ENCODE measurements at regions not wholly inside any gene's neighbourhood (a gene's known extent, or its start where the extent isn't known, plus 50 kb on each side); places are given as distances from the start of the nearest gene placed in this dataset.

DNA sequence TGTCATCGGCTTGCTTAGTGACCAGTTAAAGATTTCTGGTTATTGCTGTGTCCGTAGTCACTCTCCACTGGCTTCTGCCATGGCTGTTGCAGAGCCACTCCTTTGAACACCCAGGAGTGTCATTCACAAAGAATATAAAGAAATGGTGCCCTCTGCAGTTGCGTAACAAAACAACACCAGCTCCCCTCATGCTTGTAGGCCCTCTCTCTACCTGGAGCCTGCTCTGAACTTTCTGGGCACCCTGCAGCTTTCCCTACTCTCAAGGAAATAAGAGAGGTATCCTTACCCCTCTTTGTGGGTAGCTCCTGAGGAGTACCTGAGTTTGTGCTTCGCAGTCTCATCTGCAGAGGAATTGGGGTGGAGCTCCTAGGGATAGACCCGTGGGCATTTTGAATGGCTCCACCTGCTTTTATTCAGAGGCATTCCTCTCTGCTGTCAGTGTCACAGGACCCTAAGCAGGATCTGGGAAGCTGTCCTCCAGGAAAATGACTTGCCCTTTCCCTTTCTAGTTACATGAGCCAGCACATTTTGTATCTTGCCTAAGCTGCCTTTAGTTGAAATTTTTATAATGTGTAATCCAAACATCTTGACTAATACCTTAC, 97.2 kb upstream of the TMEM260 start:
- H3K4me1 Mint-ChIP-seq, result no peaks in the 10 kb centered on the region
- H3K36me3 Mint-ChIP-seq (ENCODE audit: low read depth), result no peaks in the 10 kb centered on the region
- DNase-seq (ENCODE audit: low read depth, low spot score), result peak; percentile 16
- H3K9me3 Mint-ChIP-seq, result no peaks in the 10 kb centered on the region
- H3K27me3 Mint-ChIP-seq (ENCODE audit: low read depth), result no peaks in the 10 kb centered on the region
- peak; percentile 45 for TF ChIP-seq CTCF (conservative IDR thresholded peaks at IDR 0.05)
- H3K27ac Mint-ChIP-seq (ENCODE audit: unreplicated experiment), result no peak overlapping the region
- H3K4me3 Mint-ChIP-seq, result no peak overlapping the region

DNA sequence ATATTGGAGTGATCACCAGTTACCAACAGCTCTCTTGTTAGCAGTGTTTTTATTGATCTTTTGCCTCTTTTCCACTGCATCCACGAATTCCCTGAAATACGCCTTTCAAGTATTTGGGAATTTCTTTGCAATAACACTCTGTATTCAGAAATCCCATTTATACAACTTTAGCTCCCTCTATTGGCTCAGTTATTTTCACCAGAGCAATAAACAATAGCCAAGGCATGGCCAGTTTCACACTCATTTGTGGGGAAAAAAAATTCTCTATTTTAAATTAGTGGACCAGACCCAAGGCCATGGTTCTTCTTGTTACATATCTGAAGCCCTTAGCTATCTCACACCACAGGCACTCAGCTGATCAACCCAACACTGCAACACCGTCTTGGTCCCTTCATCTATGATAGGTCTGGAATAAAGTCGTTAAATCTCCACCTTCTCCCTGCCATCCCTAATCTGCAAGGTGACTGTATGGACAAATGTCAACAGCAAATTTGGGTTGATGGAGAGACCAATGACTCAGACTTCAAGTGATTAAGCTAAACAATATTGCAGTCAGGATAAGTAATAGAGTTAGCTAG, 92.4 kb upstream of the TMEM260 start:
- H3K9me3 Mint-ChIP-seq, result no peaks in the 10 kb centered on the region
- H3K27me3 Mint-ChIP-seq (ENCODE audit: low read depth), result peaks cover 7% of the 10 kb centered on the region
- H3K36me3 Mint-ChIP-seq (ENCODE audit: low read depth), result no peaks in the 10 kb centered on the region
- DNase-seq (ENCODE audit: low read depth, low spot score), result no peak
- H3K27ac Mint-ChIP-seq (ENCODE audit: unreplicated experiment), result no peak overlapping the region
- H3K4me1 Mint-ChIP-seq, result no peaks in the 10 kb centered on the region
- no peak overlapping the region for H3K4me3 Mint-ChIP-seq
- peak; percentile 62 for TF ChIP-seq CTCF (conservative IDR thresholded peaks at IDR 0.05)

DNA sequence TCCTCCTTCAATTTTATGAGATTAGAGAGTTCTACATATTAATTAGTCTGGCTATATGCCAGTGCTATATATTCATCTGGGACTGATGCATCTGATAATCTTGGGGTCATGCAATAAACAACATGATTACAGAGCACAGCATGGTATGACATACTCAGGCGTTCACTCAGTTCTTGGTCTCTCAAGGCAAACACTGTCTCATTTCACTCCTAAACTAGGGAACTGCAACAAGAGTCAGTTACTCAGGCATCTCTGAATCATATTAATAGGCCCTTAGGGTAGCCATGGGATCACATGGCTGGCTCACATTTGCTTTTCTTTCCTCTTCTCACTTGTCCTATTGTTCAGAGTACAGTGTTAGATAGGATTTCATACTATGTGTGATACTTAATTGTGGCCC, 91.8 kb upstream of the TMEM260 start:
- no peak overlapping the region for H3K4me3 Mint-ChIP-seq
- peaks cover 12% of the 10 kb centered on the region for H3K27me3 Mint-ChIP-seq (ENCODE audit: low read depth)

GRCh38 chr14:56488306-56488705, 91.3 kb upstream of the TMEM260 start:
- H3K27me3 Mint-ChIP-seq (ENCODE audit: low read depth), result peaks cover 18% of the 10 kb centered on the region
- no peak for TF ChIP-seq CTCF (conservative IDR thresholded peaks at IDR 0.05)
- no peak overlapping the region for H3K27ac Mint-ChIP-seq (ENCODE audit: unreplicated experiment)
- no peaks in the 10 kb centered on the region for H3K36me3 Mint-ChIP-seq (ENCODE audit: low read depth)
- H3K4me1 Mint-ChIP-seq, result no peaks in the 10 kb centered on the region
- H3K9me3 Mint-ChIP-seq, result no peaks in the 10 kb centered on the region
- no peak for DNase-seq (ENCODE audit: low read depth, low spot score)
- H3K4me3 Mint-ChIP-seq, result no peak overlapping the region

More for the DNA sequence above, 91.8 kb upstream of the TMEM260 start:
- Mint-ChIP-seq H3K36me3 (ENCODE audit: low read depth) (no peaks in the 10 kb centered on the region), H3K9me3 (no peaks in the 10 kb centered on the region), H3K27ac (ENCODE audit: unreplicated experiment) (no peak overlapping the region), H3K4me1 (no peaks in the 10 kb centered on the region)
- no peak for DNase-seq (ENCODE audit: low read depth, low spot score)
- TF ChIP-seq CTCF (conservative IDR thresholded peaks at IDR 0.05), result no peak

- TF ChIP-seq CTCF (conservative IDR thresholded peaks at IDR 0.05), result peak; percentile 75
- no peaks in the 10 kb centered on the region for H3K36me3 Mint-ChIP-seq (ENCODE audit: low read depth)
Observed at GRCh38 chr14:56490379-56490778, 89.2 kb upstream of the TMEM260 start.

More at GRCh38 chr14:56490379-56490778, 89.2 kb upstream of the TMEM260 start:
- Mint-ChIP-seq H3K9me3 (no peaks in the 10 kb centered on the region), H3K27me3 (ENCODE audit: low read depth) (peaks cover 35% of the 10 kb centered on the region), H3K4me3 (no peak overlapping the region), H3K27ac (ENCODE audit: unreplicated experiment) (no peak overlapping the region), H3K4me1 (no peaks in the 10 kb centered on the region)
- no peak for DNase-seq (ENCODE audit: low read depth, low spot score)
